Ascending aorta (tissue), 2 donors: ENCODE measurements at regions not wholly inside any gene's neighbourhood (a gene's known extent, or its start where the extent isn't known, plus 50 kb on each side); places are given as distances from the start of the nearest gene placed in this dataset.
"Not testable (repeated sequence)": the region's sequence is repeated elsewhere in the genome, so short reads cannot be mapped to it uniquely, and the experiment has no call there.

ENCODE experiments used
- DNase-seq, 2 donors: peaks; one replicate each; pipeline ENCODE4 v3.0.0-alpha.2; 2019; ENCODE audit warnings: low spot score in 2 of 2
- H3K27ac ChIP-seq, 2 donors: fragments of 200-600 bp; sonication (generic); one replicate each; pipeline ENCODE4 v1.5.1; 2016 to 2017; ENCODE audit warnings: mild to moderate bottlenecking in 1 of 2
- H3K27me3 ChIP-seq: fragments of 200-600 bp; sonication (generic); one replicate; pipeline ENCODE4 v1.5.1; 2017
- H3K36me3 ChIP-seq, 2 donors: fragments of 200-600 bp; sonication (generic); one replicate each; pipeline ENCODE4 v1.5.1; 2016
- H3K4me1 ChIP-seq, 2 donors: fragments of 200-600 bp; sonication (generic); one replicate each; pipeline ENCODE4 v1.5.1; 2016 to 2017; ENCODE audit warnings: mild to moderate bottlenecking in 1 of 2
- H3K4me3 ChIP-seq, 2 donors: fragments of 200-600 bp; sonication (generic); one replicate each; pipeline ENCODE4 v1.5.1; 2016 to 2017; ENCODE audit warnings: mild to moderate bottlenecking in 1 of 2
- H3K9me3 ChIP-seq, 2 donors: fragments of 200-600 bp; sonication (generic); one replicate each; pipeline ENCODE4 v1.5.1; 2016
- intact Hi-C: fragments of 100-400 bp; cut with DNase I; formaldehyde crosslinking; loops from one replicate; pipeline ENCODE4 v1.15.1; 2023
- TF ChIP-seq, protein P1 (sequence below), 3 experiments: fragments of 200-600 bp in 2 of 3; fragments of 450-650 bp in 1 of 3; sonication (generic) in 2 of 3; IDR thresholded peaks; one replicate each; pipeline ENCODE4 v1.5.1; 2016 to 2019; ENCODE audit warnings: antibody characterized with exemption in 3 of 3, mild to moderate bottlenecking in 1 of 3, moderate library complexity in 1 of 3

DNA sequence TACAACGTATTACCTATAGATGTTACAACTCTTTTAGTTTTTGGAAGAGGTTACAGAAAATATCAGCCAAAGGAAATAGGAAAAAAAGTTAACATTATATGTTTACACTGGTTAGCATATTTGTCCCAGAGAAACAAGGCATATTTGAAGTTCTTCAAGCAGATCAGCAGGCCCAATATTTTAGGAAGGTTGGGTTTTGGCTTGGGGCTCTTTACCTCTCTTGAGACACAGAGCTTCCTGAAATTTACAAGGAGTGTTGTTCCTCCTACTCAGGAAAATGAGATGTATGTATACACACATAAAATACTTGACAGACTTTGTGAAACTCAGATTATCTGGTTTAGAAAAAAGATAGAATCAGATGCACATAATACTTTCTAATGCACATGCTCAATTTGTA lies 323.6 kb downstream of the HGF start:
- intact Hi-C loops = no loop called here
- H3K4me1 ChIP-seq = no peaks in the 10 kb centered on the region
- H3K4me3 ChIP-seq = no peak overlapping the region
- H3K27ac ChIP-seq = no peak overlapping the region
- no peaks in the 10 kb centered on the region for H3K27me3 ChIP-seq
- no peaks in the 10 kb centered on the region for H3K9me3 ChIP-seq
- no peaks in the 10 kb centered on the region for H3K36me3 ChIP-seq
- no peak for DNase-seq
- TF ChIP-seq, protein P1, sequence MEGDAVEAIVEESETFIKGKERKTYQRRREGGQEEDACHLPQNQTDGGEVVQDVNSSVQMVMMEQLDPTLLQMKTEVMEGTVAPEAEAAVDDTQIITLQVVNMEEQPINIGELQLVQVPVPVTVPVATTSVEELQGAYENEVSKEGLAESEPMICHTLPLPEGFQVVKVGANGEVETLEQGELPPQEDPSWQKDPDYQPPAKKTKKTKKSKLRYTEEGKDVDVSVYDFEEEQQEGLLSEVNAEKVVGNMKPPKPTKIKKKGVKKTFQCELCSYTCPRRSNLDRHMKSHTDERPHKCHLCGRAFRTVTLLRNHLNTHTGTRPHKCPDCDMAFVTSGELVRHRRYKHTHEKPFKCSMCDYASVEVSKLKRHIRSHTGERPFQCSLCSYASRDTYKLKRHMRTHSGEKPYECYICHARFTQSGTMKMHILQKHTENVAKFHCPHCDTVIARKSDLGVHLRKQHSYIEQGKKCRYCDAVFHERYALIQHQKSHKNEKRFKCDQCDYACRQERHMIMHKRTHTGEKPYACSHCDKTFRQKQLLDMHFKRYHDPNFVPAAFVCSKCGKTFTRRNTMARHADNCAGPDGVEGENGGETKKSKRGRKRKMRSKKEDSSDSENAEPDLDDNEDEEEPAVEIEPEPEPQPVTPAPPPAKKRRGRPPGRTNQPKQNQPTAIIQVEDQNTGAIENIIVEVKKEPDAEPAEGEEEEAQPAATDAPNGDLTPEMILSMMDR (IDR thresholded peaks at IDR 0.05) = no peak

- Histone ChIP-seq H3K36me3 (no peaks in the 10 kb centered on the region), H3K4me1 (no peaks in the 10 kb centered on the region), H3K9me3 (no peaks in the 10 kb centered on the region), H3K27me3 (no peaks in the 10 kb centered on the region), H3K4me3 (no peak overlapping the region), H3K27ac (no peak overlapping the region)
- intact Hi-C loops = no loop called here
- no peak for DNase-seq
- TF ChIP-seq, protein P1 (IDR thresholded peaks at IDR 0.05) = no peak
Observed at GRCh38 chr7:81445462-81445861, 324.4 kb downstream of the HGF start.

DNA sequence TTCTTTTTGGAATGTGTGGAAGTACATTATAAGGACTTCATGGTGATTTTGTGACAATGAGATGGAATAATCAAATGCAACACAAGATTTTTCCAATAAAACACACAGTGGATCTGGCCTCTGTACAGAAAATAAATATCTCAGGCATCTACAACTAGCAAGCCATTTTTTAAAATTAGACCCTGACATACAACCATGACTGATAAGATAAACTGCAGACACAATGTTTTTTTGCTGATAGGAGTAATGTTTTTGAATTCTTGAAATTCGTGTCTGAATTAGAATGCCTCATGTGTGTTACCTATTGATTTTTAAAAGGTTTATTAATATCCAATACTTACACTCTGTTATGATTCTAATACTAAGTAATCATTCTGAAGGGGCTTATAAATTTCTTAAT lies 328.1 kb downstream of the HGF start:
- Histone ChIP-seq H3K9me3 (no peaks in the 10 kb centered on the region), H3K4me1 (no peaks in the 10 kb centered on the region), H3K27me3 (no peaks in the 10 kb centered on the region), H3K27ac (no peak overlapping the region), H3K36me3 (no peaks in the 10 kb centered on the region), H3K4me3 (no peak overlapping the region)
- intact Hi-C loops = no loop called here
- TF ChIP-seq, protein P1 (IDR thresholded peaks at IDR 0.05) = no peak
- DNase-seq = no peak

GRCh38 chr7:81439591-81439990 lies 330.3 kb downstream of the HGF start:
- TF ChIP-seq, protein P1 (IDR thresholded peaks at IDR 0.05) = no peak
- no peaks in the 10 kb centered on the region for H3K36me3 ChIP-seq
- DNase-seq = no peak
- H3K27ac ChIP-seq = no peak overlapping the region
- intact Hi-C loops = no loop called here
- no peaks in the 10 kb centered on the region for H3K9me3 ChIP-seq
- no peaks in the 10 kb centered on the region for H3K27me3 ChIP-seq
- H3K4me1 ChIP-seq = no peaks in the 10 kb centered on the region
- H3K4me3 ChIP-seq = no peak overlapping the region

- H3K27ac ChIP-seq, DNase-seq, H3K36me3 ChIP-seq, H3K9me3 ChIP-seq, H3K4me1 ChIP-seq, intact Hi-C loops, H3K27me3 ChIP-seq, H3K4me3 ChIP-seq: not testable (repeated sequence)
Observed at GRCh38 chr7:81437160-81437559, 332.7 kb downstream of the HGF start.

DNA sequence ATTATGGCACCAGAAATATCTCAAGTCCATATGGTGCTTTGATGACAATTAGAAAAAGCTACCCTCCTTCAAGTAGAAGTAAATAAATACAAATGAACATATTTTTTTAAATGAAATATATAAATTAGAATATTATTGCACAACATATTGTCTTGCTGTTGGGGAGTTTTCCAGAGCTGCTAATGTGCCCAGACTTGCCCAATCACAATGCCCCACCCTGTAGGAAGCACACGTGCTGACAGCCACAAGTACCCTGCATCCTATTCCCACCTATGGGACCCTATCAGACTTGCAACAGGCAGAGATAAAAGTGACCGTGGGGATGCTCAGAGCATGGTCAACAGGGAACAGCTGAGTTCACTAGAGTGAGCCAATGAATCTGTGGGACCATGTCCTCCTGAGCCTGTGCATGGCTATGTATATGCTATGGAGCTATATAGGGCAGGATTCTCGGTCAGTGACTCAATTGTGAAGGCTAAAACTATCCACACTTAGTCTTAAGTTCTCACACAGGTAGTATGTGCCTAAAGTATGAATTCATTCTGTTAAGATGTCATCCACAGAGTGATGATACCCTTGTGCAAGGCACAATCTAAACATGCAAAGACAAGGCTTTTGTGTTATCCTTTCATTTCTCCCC lies 336.0 kb downstream of the HGF start:
- TF ChIP-seq, protein P1 (IDR thresholded peaks at IDR 0.05) = no peak
- Histone ChIP-seq H3K36me3 (no peaks in the 10 kb centered on the region), H3K27me3 (no peaks in the 10 kb centered on the region), H3K9me3 (no peaks in the 10 kb centered on the region), H3K4me3 (no peak overlapping the region), H3K27ac (no peak overlapping the region), H3K4me1 (no peaks in the 10 kb centered on the region)
- intact Hi-C loops = no loop called here
- no peak for DNase-seq
